ENCODE measurements at regions not wholly inside any gene's neighbourhood (a gene's known extent, or its start where the extent isn't known, plus 50 kb on each side); places are given as distances from the start of the nearest gene placed in this dataset.
A peak's percentile ranks its signal among the peaks of the same experiment; 100 is the strongest.
"Not testable (repeated sequence)": the region's sequence is repeated elsewhere in the genome, so short reads cannot be mapped to it uniquely, and the experiment has no call there.

- DNase-seq (ENCODE audit: low read depth) = no peak
Observed at GRCh38 chr4:38330936-38331335, 333.1 kb upstream of the KLF3 start.

- no peak for DNase-seq (ENCODE audit: low read depth)
Observed at GRCh38 chr4:38332699-38333098, 331.3 kb upstream of the KLF3 start.

GRCh38 chr4:38333219-38333618 is 330.8 kb upstream of the KLF3 start:
- DNase-seq (ENCODE audit: low read depth) = no peak

- DNase-seq (ENCODE audit: low read depth) = no peak
Observed at GRCh38 chr4:38334791-38335190, 329.2 kb upstream of the KLF3 start.

GRCh38 chr4:38338939-38339338 is 325.1 kb upstream of the KLF3 start:
- DNase-seq (ENCODE audit: low read depth) = not testable (repeated sequence)

GRCh38 chr4:38343608-38344007 is 320.4 kb upstream of the KLF3 start:
- DNase-seq (ENCODE audit: low read depth) = no peak

- DNase-seq (ENCODE audit: low read depth) = no peak
Observed at GRCh38 chr4:38344929-38345328, 319.1 kb upstream of the KLF3 start.

GRCh38 chr4:38347251-38347650 is 316.7 kb upstream of the KLF3 start:
- no peak for DNase-seq (ENCODE audit: low read depth)

GRCh38 chr4:38354421-38354820 is 309.6 kb upstream of the KLF3 start:
- DNase-seq (ENCODE audit: low read depth) = no peak

- no peak for DNase-seq (ENCODE audit: low read depth)
Observed at GRCh38 chr4:38354872-38355271, 309.1 kb upstream of the KLF3 start.

- DNase-seq (ENCODE audit: low read depth) = no peak
Observed at GRCh38 chr4:38356686-38357085, 307.3 kb upstream of the KLF3 start.

GRCh38 chr4:38357546-38357945 is 306.5 kb upstream of the KLF3 start:
- no peak for DNase-seq (ENCODE audit: low read depth)

GRCh38 chr4:38359113-38359512 is 304.9 kb upstream of the KLF3 start:
- DNase-seq (ENCODE audit: low read depth) = no peak

GRCh38 chr4:38360201-38360600 is 303.8 kb upstream of the KLF3 start:
- DNase-seq (ENCODE audit: low read depth) = no peak

GRCh38 chr4:38364383-38364963 is 299.5 kb upstream of the KLF3 start:
- DNase-seq (ENCODE audit: low read depth) = no peak

- DNase-seq (ENCODE audit: low read depth) = no peak
Observed at GRCh38 chr4:38365261-38365660, 298.7 kb upstream of the KLF3 start.

GRCh38 chr4:38365748-38366310 is 298.2 kb upstream of the KLF3 start:
- DNase-seq (ENCODE audit: low read depth) = no peak

- DNase-seq (ENCODE audit: low read depth) = no peak
Observed at GRCh38 chr4:38366456-38366855, 297.5 kb upstream of the KLF3 start.

- DNase-seq (ENCODE audit: low read depth) = no peak
Observed at GRCh38 chr4:38366997-38367396, 297.0 kb upstream of the KLF3 start.

GRCh38 chr4:38367642-38368174 is 296.3 kb upstream of the KLF3 start:
- peak; percentile 55 for DNase-seq (ENCODE audit: low read depth)

GRCh38 chr4:38368613-38369012 is 295.4 kb upstream of the KLF3 start:
- no peak for DNase-seq (ENCODE audit: low read depth)

- no peak for DNase-seq (ENCODE audit: low read depth)
Observed at GRCh38 chr4:38371391-38371851, 292.6 kb upstream of the KLF3 start.

- DNase-seq (ENCODE audit: low read depth) = no peak
Observed at GRCh38 chr4:38373375-38373774, 290.6 kb upstream of the KLF3 start.

- DNase-seq (ENCODE audit: low read depth) = no peak
Observed at GRCh38 chr4:38377195-38377594, 286.8 kb upstream of the KLF3 start.
